B cell (primary cell): ENCODE measurements at regions not wholly inside any gene's neighbourhood (a gene's known extent, or its start where the extent isn't known, plus 50 kb on each side); places are given as distances from the start of the nearest gene placed in this dataset.

Experiments
- ATAC-seq: fragments of 200-7000 bp; cut with Tn5 transposase; one replicate; pipeline ENCODE4 v1.10.0; 2021; ENCODE audit warnings: low read depth, mild to moderate bottlenecking, moderate number of reproducible peaks, moderate library complexity
- CTCF ChIA-PET: fragments of 350-600 bp; sonication (Branson Sonifier 250); formaldehyde crosslinking; loops from one replicate; lab custom pipeline; 2021; ENCODE audit warnings: antibody characterized with exemption, inconsistent platforms; lab: Charles Lee
- POLR2A ChIA-PET: fragments of 350-600 bp; sonication (Branson Sonifier 250); formaldehyde crosslinking; loops from one replicate; lab custom pipeline; 2021; ENCODE audit warnings: antibody characterized with exemption; lab: Charles Lee
- DNase-seq: peaks from one replicate; pipeline ENCODE4 v3.0.0; 2013
- H2AFZ ChIP-seq: 2 replicates; pipeline ENCODE4 v1.6.1; 2012; ENCODE audit warnings: mild to moderate bottlenecking, low read depth, low read length; ENCODE audit not compliant: insufficient read depth, poor library complexity, severe bottlenecking
- H3K27ac ChIP-seq, 2 donors: 1 replicate in 1 of 2; 2 replicates in 1 of 2; pipeline ENCODE4 v1.5.1; 2012 to 2013; ENCODE audit warnings: low read length in 2 of 2, mild to moderate bottlenecking in 2 of 2, moderate library complexity in 1 of 2
- H3K27me3 ChIP-seq, 4 experiments: fragments of 200-600 bp in 1 of 4; sonication (generic) in 1 of 4; replicated peaks in 1 of 4; 1 replicate in 2 of 4; 2 replicates in 2 of 4; pipeline versions ENCODE4 v1.6.1 to v1.7.0; 2013 to 2016; ENCODE audit warnings: low read length in 3 of 4, mild to moderate bottlenecking in 2 of 4, mixed read lengths in 1 of 4, moderate library complexity in 1 of 4; ENCODE audit not compliant: insufficient read depth in 4 of 4, control insufficient read depth in 3 of 4; ENCODE audit errors: control extremely low read depth in 1 of 4
- H3K36me3 ChIP-seq, 2 experiments: replicated peaks in 1 of 2; 1 replicate in 1 of 2; 2 replicates in 1 of 2; pipeline versions ENCODE4 v1.6.1 to v1.7.1; 2013; ENCODE audit warnings: low read length in 1 of 2; ENCODE audit not compliant: insufficient read depth in 2 of 2, control insufficient read depth in 1 of 2; ENCODE audit errors: control extremely low read depth in 1 of 2, extremely low read depth in 1 of 2
- H3K4me1 ChIP-seq, 2 donors: fragments of 200-600 bp in 1 of 2; sonication (generic) in 1 of 2; 1 replicate in 1 of 2; 2 replicates in 1 of 2; pipeline versions ENCODE4 v1.5.1 to v1.6.1; 2013 to 2017; ENCODE audit warnings: low read length in 2 of 2; ENCODE audit not compliant: control insufficient read depth in 2 of 2, insufficient read depth in 2 of 2
- H3K4me2 ChIP-seq: replicated peaks from 2 replicates; pipeline ENCODE3; 2012; ENCODE audit warnings: mild to moderate bottlenecking, low read depth, low read length; ENCODE audit not compliant: poor library complexity, severe bottlenecking
- H3K4me3 ChIP-seq, 5 experiments: fragments of 200-600 bp in 1 of 5; sonication (generic) in 1 of 5; 1 replicate in 3 of 5; 2 replicates in 2 of 5; pipeline versions ENCODE4 v1.5.1 to v1.7.0; 2011 to 2016; ENCODE audit warnings: low read length in 4 of 5, mild to moderate bottlenecking in 4 of 5, low read depth in 2 of 5, control low read depth in 1 of 5, moderate library complexity in 1 of 5; ENCODE audit not compliant: insufficient read depth in 1 of 5; ENCODE audit errors: control extremely low read depth in 1 of 5, extremely low read depth in 1 of 5
- H3K79me2 ChIP-seq: fragments of 200-600 bp; sonication (generic); one replicate; pipeline ENCODE4 v1.6.0; 2016; ENCODE audit warnings: low read length; ENCODE audit not compliant: control insufficient read depth, insufficient read depth
- H3K9ac ChIP-seq: fragments of 200-600 bp; sonication (generic); 2 replicates; pipeline ENCODE4 v1.6.1; 2017; ENCODE audit warnings: mild to moderate bottlenecking, low read length, moderate library complexity
- H3K9me3 ChIP-seq, 3 donors: one replicate each; pipeline versions ENCODE4 v1.6.1 to v1.7.1; 2013; ENCODE audit warnings: low read length in 2 of 3; ENCODE audit not compliant: control insufficient read depth in 2 of 3, insufficient read depth in 1 of 3; ENCODE audit errors: control extremely low read depth in 1 of 3
- H4K20me1 ChIP-seq: 2 replicates; pipeline ENCODE4 v1.6.0; 2012; ENCODE audit warnings: mild to moderate bottlenecking, low read length; ENCODE audit not compliant: insufficient read depth, control insufficient read depth, poor library complexity, severe bottlenecking
- H3K27ac Mint-ChIP-seq: one replicate; pipeline ENCODE4 v1.8.0; 2021; ENCODE audit warnings: mixed read lengths
- H3K27me3 Mint-ChIP-seq: one replicate; pipeline ENCODE4 v1.8.0; 2021; ENCODE audit warnings: mixed read lengths
- H3K4me1 Mint-ChIP-seq: one replicate; pipeline ENCODE4 v1.8.0; 2021; ENCODE audit warnings: mixed read lengths
- H3K4me3 Mint-ChIP-seq: one replicate; pipeline ENCODE4 v1.8.0; 2021; ENCODE audit warnings: mixed read lengths
- H3K9me3 Mint-ChIP-seq: one replicate; pipeline ENCODE4 v1.8.0; 2022; ENCODE audit warnings: mixed read lengths; ENCODE audit not compliant: insufficient read depth
- EZH2 ChIP-seq: IDR thresholded peaks from 2 replicates; pipeline ENCODE4 v1.6.1; 2012; ENCODE audit warnings: borderline replicate concordance, low read depth, mild to moderate bottlenecking, moderate library complexity, low read length; ENCODE audit not compliant: insufficient read depth, poor library complexity, severe bottlenecking
- WGBS: methylation state at CpG from one replicate; pipeline ENCODE4 v1.1.5; 2013; ENCODE audit warnings: missing lambda C conversion rate; ENCODE audit not compliant: insufficient coverage; 5-methylcytosine and 5-hydroxymethylcytosine counted together
- intact Hi-C: fragments of 100-400 bp; cut with micrococcal nuclease; formaldehyde crosslinking; loops from one replicate; pipeline ENCODE4 v1.10.0; 2022
- TF ChIP-seq, protein P1 (sequence below): fragments of 200-600 bp; IDR thresholded peaks from one replicate; pipeline ENCODE4 v1.8.0; 2022; ENCODE audit warnings: antibody characterized with exemption, mild to moderate bottlenecking

- Histone ChIP-seq H4K20me1 (no peaks in the 10 kb centered on the region), H3K9me3 (no peaks in the 10 kb centered on the region), H2AFZ (no peak overlapping the region), H3K79me2 (no peaks in the 10 kb centered on the region), H3K36me3 (no peaks in the 10 kb centered on the region), H3K4me1 (no peaks in the 10 kb centered on the region), H3K4me2 (no peak overlapping the region), H3K9ac (no peak overlapping the region), H3K27me3 (no peaks in the 10 kb centered on the region), H3K4me3 (no peak overlapping the region), H3K27ac (no peak overlapping the region)
- ChIA-PET CTCF (no interaction called here), POLR2A (no interaction called here)
- 100% methylated on average over 2 of the region's 4 CpGs for WGBS
- H3K4me3 Mint-ChIP-seq: no peak overlapping the region
- peaks cover 2% of the 10 kb centered on the region for H3K9me3 Mint-ChIP-seq
- ATAC-seq (no peak), DNase-seq (no peak)
- no peaks in the 10 kb centered on the region for H3K27me3 Mint-ChIP-seq
- intact Hi-C loops: no loop called here
- TF ChIP-seq, protein P1, sequence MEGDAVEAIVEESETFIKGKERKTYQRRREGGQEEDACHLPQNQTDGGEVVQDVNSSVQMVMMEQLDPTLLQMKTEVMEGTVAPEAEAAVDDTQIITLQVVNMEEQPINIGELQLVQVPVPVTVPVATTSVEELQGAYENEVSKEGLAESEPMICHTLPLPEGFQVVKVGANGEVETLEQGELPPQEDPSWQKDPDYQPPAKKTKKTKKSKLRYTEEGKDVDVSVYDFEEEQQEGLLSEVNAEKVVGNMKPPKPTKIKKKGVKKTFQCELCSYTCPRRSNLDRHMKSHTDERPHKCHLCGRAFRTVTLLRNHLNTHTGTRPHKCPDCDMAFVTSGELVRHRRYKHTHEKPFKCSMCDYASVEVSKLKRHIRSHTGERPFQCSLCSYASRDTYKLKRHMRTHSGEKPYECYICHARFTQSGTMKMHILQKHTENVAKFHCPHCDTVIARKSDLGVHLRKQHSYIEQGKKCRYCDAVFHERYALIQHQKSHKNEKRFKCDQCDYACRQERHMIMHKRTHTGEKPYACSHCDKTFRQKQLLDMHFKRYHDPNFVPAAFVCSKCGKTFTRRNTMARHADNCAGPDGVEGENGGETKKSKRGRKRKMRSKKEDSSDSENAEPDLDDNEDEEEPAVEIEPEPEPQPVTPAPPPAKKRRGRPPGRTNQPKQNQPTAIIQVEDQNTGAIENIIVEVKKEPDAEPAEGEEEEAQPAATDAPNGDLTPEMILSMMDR: no peak
- TF ChIP-seq EZH2: no peak
- no peak overlapping the region for H3K27ac Mint-ChIP-seq
- no peaks in the 10 kb centered on the region for H3K4me1 Mint-ChIP-seq
Measured at GRCh38 chr18:38900445-38900844, 1334.8 kb upstream of the CELF4 start.

GRCh38 chr18:38900031-38900430, 1334.4 kb upstream of the CELF4 start:
- no peak for DNase-seq
- Mint-ChIP-seq H3K9me3 (peaks cover 2% of the 10 kb centered on the region), H3K4me3 (no peak overlapping the region), H3K27ac (no peak overlapping the region), H3K27me3 (no peaks in the 10 kb centered on the region), H3K4me1 (no peaks in the 10 kb centered on the region)
- Histone ChIP-seq H3K79me2 (no peaks in the 10 kb centered on the region), H3K27ac (no peak overlapping the region), H3K9me3 (no peaks in the 10 kb centered on the region), H2AFZ (no peak overlapping the region), H3K4me1 (no peaks in the 10 kb centered on the region), H4K20me1 (no peaks in the 10 kb centered on the region), H3K36me3 (no peaks in the 10 kb centered on the region), H3K4me3 (no peak overlapping the region), H3K27me3 (no peaks in the 10 kb centered on the region), H3K4me2 (no peak overlapping the region), H3K9ac (no peak overlapping the region)
- intact Hi-C loops: no loop called here
- ChIA-PET POLR2A (no interaction called here), CTCF (no interaction called here)
- 100% methylated on average over 2 of the region's 2 CpGs for WGBS
- TF ChIP-seq, protein P1: no peak
- TF ChIP-seq EZH2: no peak
- no peak for ATAC-seq
